HL-60 (cell line): ENCODE measurements at regions not wholly inside any gene's neighbourhood (a gene's known extent, or its start where the extent isn't known, plus 50 kb on each side); places are given as distances from the start of the nearest gene placed in this dataset.
"Not testable (repeated sequence)": the region's sequence is repeated elsewhere in the genome, so short reads cannot be mapped to it uniquely, and the experiment has no call there.

Experiments
- DNase-seq, 2 experiments: peaks; one replicate each; pipeline ENCODE4 v3.0.0-alpha.2; 2010 to 2020; ENCODE audit warnings: low read depth in 1 of 2, low spot score in 1 of 2
- H3K27ac ChIP-seq: fragments of 250-450 bp; sonication (Bioruptor Pico); replicated peaks from 2 replicates; pipeline ENCODE4 v1.5.1; 2020; ENCODE audit warnings: mild to moderate bottlenecking, moderate library complexity
- H3K27me3 ChIP-seq: fragments of 250-450 bp; sonication (Bioruptor Pico); 2 replicates; pipeline ENCODE4 v1.5.1; 2021; ENCODE audit warnings: mild to moderate bottlenecking, moderate library complexity; ENCODE audit not compliant: insufficient read depth, poor library complexity, severe bottlenecking
- H3K4me3 ChIP-seq: replicated peaks from 2 replicates; pipeline ENCODE4 v1.5.1; 2011; ENCODE audit warnings: mild to moderate bottlenecking, control low read depth, low read length; ENCODE audit not compliant: insufficient read depth
- GABPA ChIP-seq: IDR thresholded peaks from 2 replicates; pipeline ENCODE4 v1.6.1; 2012; ENCODE audit warnings: low read depth
- POLR2AphosphoS5 ChIP-seq: IDR thresholded peaks from 2 replicates; pipeline ENCODE4 v1.6.1; 2012; ENCODE audit warnings: low read depth
- REST ChIP-seq: IDR thresholded peaks from 2 replicates; pipeline ENCODE4 v1.6.1; 2012; ENCODE audit warnings: low read depth; ENCODE audit not compliant: insufficient replicate concordance
- SPI1 ChIP-seq: IDR thresholded peaks from 2 replicates; pipeline ENCODE4 v1.6.1; 2012; ENCODE audit warnings: low read depth, mild to moderate bottlenecking, borderline replicate concordance
- TF ChIP-seq, protein P1 (sequence below): IDR thresholded peaks from one replicate; pipeline ENCODE4 v1.5.1; 2011; ENCODE audit warnings: low read length, control low read depth, inconsistent platforms; ENCODE audit not compliant: insufficient read depth

DNA sequence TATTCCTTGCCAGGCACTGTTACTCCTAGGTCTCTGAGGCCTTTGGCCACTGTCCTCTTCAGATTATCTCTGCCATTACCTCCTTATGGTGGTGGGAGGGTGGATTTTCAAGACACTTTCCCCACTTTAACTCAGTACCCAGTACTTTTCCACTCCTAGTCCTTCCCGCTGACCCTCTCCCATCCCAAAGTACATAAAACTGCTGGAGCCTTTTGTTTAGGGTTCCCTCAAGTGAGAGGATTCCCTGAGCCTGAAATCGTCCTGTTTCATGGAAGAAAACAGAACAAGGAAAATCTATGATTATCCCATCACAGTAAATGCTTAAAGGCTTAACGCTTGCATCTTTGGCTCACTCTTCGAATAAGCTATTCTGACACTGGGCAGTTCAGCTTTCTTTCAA, 1742.5 kb upstream of the ADGRL3 start:
- no peak overlapping the region for H3K4me3 ChIP-seq
- DNase-seq, result no peak
- H3K27ac ChIP-seq, result no peak overlapping the region
- H3K27me3 ChIP-seq, result no peaks in the 10 kb centered on the region
- TF ChIP-seq SPI1, result no peak
- TF ChIP-seq POLR2AphosphoS5, result no peak

DNA sequence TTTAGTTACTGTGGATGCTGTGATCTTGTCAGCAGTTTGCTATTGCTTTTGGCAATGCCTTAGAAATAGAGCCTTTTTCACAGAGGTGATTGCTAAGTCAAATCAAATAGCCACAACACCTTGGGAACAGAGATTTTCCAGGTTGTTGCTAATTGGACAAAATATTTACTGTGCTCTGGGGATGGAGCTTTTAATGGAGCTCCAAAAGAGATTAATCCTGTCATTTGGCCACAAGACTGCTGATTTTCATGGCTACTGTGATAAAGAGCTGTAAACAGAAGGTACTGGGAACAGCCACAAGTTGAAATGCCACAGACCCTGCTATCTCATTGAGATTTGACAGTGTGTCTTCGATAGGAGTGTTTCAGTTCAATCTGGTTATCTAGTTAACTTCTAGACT, 1715.2 kb upstream of the ADGRL3 start:
- Histone ChIP-seq H3K27me3 (no peaks in the 10 kb centered on the region), H3K27ac (no peak overlapping the region), H3K4me3 (no peak overlapping the region)
- TF ChIP-seq REST (no peak), SPI1 (no peak), GABPA (no peak), POLR2AphosphoS5 (no peak)
- TF ChIP-seq, protein P1, sequence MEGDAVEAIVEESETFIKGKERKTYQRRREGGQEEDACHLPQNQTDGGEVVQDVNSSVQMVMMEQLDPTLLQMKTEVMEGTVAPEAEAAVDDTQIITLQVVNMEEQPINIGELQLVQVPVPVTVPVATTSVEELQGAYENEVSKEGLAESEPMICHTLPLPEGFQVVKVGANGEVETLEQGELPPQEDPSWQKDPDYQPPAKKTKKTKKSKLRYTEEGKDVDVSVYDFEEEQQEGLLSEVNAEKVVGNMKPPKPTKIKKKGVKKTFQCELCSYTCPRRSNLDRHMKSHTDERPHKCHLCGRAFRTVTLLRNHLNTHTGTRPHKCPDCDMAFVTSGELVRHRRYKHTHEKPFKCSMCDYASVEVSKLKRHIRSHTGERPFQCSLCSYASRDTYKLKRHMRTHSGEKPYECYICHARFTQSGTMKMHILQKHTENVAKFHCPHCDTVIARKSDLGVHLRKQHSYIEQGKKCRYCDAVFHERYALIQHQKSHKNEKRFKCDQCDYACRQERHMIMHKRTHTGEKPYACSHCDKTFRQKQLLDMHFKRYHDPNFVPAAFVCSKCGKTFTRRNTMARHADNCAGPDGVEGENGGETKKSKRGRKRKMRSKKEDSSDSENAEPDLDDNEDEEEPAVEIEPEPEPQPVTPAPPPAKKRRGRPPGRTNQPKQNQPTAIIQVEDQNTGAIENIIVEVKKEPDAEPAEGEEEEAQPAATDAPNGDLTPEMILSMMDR, result no peak
- DNase-seq, result no peak

DNA sequence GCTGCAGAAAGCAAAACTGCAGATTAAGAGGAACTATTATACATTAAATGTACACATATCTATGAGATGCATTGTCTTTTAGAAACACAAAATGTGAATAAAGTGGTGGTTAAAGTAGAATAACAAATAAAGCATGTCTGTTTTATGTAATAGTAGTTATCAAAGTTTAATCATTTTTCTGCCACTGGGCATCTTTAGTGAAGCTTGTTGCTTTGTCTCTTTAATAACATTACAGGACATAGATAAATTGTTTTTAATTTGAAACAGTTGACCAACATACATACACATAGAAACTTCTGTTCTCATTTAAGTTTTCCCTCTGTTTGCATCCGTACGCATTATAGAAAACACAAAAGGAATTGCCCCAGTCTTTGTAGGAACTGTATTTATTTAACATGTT, 1700.0 kb upstream of the ADGRL3 start:
- Histone ChIP-seq H3K4me3 (no peak overlapping the region), H3K27ac (no peak overlapping the region), H3K27me3 (no peaks in the 10 kb centered on the region)
- TF ChIP-seq SPI1 (no peak), GABPA (no peak), POLR2AphosphoS5 (no peak), REST (no peak)
- TF ChIP-seq, protein P1, result no peak
- DNase-seq, result no peak

DNA sequence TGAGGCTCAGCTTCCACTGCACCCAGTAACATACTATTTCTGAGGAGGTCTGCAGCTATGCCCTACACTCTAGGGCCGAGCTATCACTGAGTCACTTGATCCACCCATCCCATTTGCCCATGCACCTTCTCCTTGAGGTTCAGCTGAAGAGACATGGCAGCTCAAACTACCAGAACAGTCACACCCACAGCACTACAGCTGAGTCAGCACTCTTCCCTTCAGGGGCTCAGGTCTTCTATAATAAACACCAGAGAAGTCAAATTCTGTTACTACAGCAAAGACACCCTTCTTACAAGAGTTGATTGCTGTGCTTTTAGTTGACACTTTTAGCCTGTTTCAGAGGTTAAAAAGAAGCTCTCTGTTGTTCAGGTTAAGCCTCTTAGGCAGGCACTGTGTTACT, 1696.4 kb upstream of the ADGRL3 start:
- Histone ChIP-seq H3K27ac (no peak overlapping the region), H3K27me3 (no peaks in the 10 kb centered on the region), H3K4me3 (no peak overlapping the region)
- TF ChIP-seq SPI1, result no peak
- TF ChIP-seq, protein P1, result no peak
- TF ChIP-seq REST, result no peak
- no peak for TF ChIP-seq GABPA
- TF ChIP-seq POLR2AphosphoS5, result no peak
- no peak for DNase-seq

DNA sequence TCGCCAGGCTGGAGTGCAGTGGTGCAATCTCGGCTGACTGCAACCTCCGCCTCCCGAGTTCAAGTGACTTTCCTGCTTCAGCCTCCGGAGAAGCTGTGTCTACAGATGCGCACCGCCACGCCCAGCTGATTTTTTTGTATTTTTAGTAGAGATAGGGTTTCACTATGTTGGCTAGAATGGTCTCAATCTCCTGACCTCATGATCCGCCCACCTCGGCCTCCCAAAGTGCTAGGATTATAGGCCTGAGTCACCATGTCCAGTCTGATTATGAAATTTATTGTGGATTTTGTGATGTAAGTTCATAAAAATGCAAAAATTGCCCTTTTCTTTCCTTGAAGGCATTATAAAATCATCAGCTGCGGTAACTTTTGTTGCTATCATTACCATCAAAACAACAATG, 1688.3 kb upstream of the ADGRL3 start:
- H3K27me3 ChIP-seq, H3K27ac ChIP-seq, H3K4me3 ChIP-seq, DNase-seq: not testable (repeated sequence)
